GM19043 (cell line): ENCODE measurements at regions not wholly inside any gene's neighbourhood (a gene's known extent, or its start where the extent isn't known, plus 50 kb on each side); places are given as distances from the start of the nearest gene placed in this dataset.

Source experiments
- ATAC-seq: cut with Tn5 transposase; IDR thresholded peaks from one replicate; pipeline ENCODE4 v1.9.1; 2021; ENCODE audit warnings: low read depth; ENCODE audit not compliant: unreplicated experiment

GRCh38 chr2:120807751-120808150 is 72.1 kb downstream of the GLI2 start:
- no peak for ATAC-seq

- no peak for ATAC-seq
These were observed 73.5 kb downstream of the GLI2 start for GRCh38 chr2:120809151-120809550.

- no peak for ATAC-seq
These were observed 74.2 kb downstream of the GLI2 start for GRCh38 chr2:120809609-120810440.

GRCh38 chr2:120810639-120811038 is 75.0 kb downstream of the GLI2 start:
- ATAC-seq = no peak

DNA sequence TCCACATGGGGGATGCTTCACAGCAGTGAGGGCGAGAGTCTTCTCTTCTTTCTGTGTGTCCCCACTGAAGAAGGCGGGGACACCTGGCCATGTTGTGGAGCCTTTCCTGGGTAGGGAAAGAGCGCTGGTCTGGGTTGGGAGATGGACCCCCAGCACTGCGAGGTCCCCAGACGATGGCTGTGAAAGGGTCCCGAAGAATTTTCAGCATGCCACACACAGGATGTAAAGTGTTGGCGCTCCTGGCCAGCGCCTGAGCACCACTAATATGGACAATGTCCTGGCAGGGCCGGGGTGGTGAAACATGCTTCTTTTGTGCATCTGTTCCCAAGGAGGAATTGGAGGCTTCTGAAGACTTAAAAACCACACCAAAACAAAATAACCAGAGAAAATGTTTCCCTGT is 77.2 kb downstream of the GLI2 start:
- ATAC-seq = no peak

- ATAC-seq = no peak
These were observed 78.7 kb downstream of the GLI2 start for GRCh38 chr2:120814352-120814751.

DNA sequence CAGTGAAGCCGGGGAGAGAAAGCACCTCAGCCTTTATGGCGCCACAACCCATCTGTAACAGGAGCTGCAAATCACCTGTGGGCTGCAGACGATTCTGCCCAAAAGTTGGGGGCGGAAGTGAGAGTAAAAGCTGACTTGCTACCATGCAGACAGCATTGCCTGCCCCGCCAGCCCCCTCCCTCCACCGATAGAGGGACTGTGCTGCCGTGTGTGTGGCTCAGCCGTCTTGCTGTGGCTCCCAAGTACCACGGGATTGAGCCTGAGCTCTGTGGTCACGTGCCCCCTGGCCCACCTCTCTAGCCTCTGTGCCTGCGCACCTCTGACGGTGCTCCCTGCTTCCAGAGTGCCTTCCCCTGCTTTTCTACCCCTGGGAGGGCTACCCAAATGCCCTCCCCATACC is 79.6 kb downstream of the GLI2 start:
- no peak for ATAC-seq

DNA sequence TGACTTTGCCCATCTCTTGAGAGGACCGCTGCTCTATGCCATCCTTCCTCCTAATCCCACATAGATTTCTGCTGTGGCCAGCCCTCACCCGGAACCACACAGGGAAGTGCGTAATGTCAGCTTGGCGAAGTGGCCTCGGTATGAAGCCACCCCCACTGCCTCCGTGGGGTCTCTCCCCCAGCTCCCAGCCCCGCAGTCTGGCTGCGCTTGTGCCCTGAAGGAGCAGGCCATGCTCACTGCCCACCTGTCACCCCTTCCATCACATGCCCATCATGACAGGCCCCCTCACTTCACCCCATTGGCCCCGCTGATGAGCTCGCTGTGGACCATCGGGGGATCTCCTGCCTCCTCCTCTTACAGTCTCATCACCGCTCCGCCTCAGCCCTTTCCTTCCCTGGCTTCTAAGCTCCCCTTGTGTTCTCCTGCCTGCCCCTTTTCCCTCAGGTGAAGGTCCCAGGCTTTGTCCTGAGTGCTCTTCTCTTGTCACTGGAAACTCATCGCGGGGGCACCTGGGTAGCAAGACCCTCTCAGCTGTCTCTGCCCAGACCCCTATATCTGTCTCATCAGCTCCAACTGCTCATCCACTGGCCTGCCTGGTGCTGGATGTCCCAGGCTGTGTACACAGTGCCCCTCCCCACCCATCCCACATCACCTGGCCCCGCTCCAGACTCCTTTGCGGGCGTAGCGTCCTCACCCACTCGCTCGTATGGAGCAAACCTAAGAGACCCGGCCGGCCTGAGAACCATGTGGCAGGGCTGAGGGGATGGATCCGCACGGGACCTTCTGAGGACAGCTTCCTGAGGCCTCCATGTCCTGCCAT is 81.7 kb downstream of the GLI2 start:
- ATAC-seq = no peak

DNA sequence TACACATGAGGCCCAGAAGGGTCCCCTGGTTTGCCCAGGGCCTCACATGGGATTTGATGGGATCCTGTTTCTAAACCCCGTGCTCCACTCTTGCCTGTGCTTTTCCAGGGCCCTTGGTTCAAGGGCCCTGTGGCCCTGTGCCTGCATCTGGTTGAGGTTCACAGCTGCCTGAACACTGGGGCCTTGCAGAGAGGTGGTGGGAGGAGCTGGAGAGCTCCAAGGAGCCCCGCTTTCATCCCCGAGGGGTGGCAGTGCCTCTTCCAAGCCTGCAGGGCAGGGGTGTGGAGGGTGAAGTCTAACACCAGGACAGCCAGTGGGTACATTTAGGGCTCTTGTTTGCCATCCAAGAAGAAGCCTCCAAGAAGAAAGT is 82.3 kb downstream of the GLI2 start:
- ATAC-seq = no peak

GRCh38 chr2:120818441-120818920 is 82.8 kb downstream of the GLI2 start:
- no peak for ATAC-seq

DNA sequence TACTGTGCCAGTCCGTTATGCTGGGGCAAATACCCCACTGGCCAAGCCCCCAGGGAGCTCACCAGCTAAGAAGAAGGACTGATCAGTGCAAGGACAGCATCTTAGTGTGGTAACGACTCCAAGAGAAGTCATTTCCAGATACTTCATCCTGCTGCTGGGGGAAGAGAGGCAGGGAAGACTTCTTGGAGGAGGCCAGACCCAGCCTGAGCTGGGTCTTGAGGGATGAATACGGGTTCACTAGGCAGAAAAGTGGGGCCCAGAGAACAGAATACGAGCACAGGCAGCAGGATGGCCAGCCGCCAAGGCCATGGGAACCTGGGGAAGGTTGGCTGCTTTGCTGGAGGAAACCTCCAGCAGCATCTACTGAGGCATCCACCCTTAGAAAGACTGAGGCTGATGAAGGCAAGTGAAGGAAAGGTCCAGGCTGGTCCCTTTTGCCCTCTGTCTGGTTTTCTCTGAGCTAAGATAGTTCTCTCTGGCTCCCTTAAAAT is 84.1 kb downstream of the GLI2 start:
- ATAC-seq = no peak

DNA sequence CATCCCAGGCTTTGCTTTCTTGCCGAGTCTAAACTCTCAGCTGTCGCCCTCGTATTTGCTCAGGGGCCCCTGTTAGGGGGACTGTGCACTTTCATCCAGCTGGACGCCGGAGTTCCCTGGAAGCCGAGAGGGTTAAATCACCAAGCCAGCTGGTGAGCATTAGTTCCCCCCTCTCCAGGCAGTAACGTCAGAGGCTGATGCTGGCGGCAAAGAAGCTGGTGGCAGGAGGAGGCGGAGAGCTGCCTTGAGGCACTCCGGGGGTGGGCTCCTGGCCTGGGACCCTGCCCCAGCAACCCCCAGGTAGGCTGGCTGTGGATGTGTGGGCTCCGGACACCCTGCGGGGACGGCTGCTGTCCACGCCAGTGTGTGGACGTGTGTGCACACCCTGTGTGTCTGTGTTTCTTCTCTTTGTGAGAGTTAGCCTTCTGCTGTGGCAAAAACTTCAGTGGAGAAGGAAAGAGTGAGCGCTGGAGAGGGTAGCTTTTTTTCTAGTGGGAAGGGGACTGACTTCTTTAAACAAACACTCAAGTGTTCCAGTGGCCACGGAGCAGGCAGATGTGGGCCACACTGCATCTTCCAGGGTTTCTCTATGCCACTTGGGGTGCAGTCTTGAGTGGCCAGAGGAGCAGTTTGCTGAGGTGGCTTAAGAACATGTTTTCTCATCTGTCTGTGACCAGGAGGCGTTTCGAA is 84.7 kb downstream of the GLI2 start:
- ATAC-seq = no peak

GRCh38 chr2:120820953-120821279 is 85.2 kb downstream of the GLI2 start:
- ATAC-seq = no peak

- ATAC-seq = no peak
These were observed 85.9 kb downstream of the GLI2 start for GRCh38 chr2:120821446-120822160.

DNA sequence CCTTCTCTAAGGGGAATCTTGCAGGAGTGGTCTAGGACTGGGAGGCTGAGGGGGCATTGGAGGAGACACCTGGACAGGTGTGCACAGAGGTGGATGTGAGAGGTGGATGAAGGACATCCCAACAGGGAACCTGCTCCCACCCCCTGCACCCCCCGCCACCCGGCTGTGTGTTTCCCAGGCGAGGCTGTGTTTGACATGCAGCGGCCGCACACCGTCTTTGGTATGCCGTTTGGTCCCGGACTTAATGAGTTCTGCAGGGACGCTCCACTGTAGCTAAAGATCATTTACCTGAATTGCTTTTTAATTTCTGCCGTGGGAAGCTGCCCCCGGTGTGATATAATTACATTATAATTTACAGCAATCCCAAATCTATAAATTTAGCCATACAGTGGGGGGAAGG is 87.3 kb downstream of the GLI2 start:
- no peak for ATAC-seq

- ATAC-seq = no peak
These were observed 87.9 kb downstream of the GLI2 start for GRCh38 chr2:120823551-120823950.

DNA sequence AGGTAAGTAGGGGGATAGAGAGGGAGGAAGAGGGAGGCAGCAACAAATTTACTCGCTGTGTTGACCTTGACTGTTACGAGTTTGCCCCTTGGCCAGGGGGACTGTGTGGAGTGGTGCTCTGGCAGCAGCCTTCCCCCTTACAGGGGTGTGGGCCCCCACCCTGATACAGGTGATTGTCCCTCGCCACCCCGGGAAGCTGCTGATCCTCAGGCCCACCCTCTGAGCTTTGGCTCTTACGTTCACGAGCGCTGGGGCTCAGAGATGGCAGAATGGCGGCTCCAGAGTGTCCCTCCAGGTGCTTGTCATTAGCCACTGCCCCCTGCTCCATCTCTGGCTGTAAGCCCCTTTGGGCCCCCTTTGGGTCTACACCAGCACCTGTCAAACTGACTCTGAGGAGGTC is 88.6 kb downstream of the GLI2 start:
- no peak for ATAC-seq

DNA sequence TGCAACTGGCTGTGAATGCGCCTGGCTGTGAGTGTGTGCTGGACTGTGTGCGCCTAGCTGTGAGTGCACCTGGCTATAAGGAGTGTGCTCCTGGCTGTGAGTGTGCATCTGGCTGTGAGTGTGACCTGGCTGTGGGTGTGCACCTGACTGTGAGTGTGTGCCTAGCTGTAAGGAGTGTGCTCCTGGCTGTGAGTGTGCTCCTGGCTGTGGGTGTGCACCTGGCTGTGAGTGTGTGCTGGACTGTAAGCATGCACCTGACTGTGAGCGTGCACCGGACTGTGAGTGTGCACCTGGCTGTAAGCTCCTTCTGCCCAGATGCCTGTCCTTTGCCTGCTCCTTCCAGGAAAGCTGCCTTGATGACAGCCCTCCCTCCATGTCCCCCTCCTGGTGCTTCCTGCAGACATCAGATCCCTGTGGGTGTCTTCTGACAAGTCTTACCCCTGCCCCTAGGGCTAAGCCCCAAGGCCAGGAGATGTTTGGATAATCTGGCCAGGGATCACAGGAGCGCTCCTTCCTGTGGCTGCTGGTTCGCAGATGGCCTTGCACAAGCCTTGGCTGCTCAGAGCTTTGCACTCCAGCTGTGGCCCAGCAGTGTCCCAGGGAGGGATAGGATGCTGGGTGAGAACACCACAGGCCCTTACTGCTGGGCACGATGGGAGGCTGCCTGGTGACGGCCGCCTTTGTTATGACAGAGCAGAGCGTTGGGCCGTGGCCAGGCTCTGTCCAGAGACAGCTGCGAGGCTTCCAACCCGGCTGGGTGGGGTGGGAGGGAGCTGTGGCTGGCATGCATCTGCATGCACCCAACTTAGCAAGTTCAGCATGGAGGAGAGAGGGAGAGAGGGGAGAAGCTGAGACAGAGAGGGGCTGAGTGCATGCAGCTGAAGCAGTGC is 89.9 kb downstream of the GLI2 start:
- ATAC-seq = no peak

DNA sequence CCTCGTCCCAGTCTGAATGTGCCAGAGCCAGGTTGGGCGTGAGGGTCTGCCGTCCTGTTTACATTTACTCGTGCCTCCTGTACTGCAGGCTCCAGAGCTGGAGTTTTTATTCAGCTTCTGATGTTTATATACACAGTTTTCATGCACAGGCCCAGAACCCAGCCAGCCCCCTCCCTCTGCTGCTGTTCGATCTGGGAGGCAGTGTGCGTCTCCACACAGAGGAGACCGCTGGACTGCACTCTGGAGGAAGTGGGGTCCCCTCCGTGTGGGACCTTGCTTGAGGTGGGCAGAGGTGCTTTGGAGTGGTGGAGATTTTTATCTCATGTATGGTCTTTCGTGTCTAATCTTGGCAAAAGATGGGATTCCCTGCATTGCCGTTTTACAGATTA is 90.6 kb downstream of the GLI2 start:
- ATAC-seq = no peak
